Adrenal gland (tissue), 5 donors: ENCODE measurements at regions not wholly inside any gene's neighbourhood (a gene's known extent, or its start where the extent isn't known, plus 50 kb on each side); places are given as distances from the start of the nearest gene placed in this dataset.
"Not testable (repeated sequence)": the region's sequence is repeated elsewhere in the genome, so short reads cannot be mapped to it uniquely, and the experiment has no call there.

ENCODE experiments used
- POLR2A ChIP-seq, 2 donors: fragments of 450-650 bp; IDR thresholded peaks; one replicate each; pipeline ENCODE4 v1.6.1; 2017; ENCODE audit warnings: antibody characterized with exemption in 2 of 2, mild to moderate bottlenecking in 2 of 2, moderate library complexity in 1 of 2
- TF ChIP-seq, protein P1 (sequence below), 6 experiments: fragments of 450-650 bp in 4 of 6; fragments of 200-600 bp in 2 of 6; sonication (generic) in 1 of 6; IDR thresholded peaks; 1 replicate in 5 of 6; 2 replicates in 1 of 6; pipeline versions ENCODE4 v1.5.1 to v1.8.0; 2016 to 2021; ENCODE audit warnings: antibody characterized with exemption in 6 of 6, mild to moderate bottlenecking in 2 of 6, moderate library complexity in 1 of 6
- donor health status: DM: no; HTN: no; CAD: no.

DNA sequence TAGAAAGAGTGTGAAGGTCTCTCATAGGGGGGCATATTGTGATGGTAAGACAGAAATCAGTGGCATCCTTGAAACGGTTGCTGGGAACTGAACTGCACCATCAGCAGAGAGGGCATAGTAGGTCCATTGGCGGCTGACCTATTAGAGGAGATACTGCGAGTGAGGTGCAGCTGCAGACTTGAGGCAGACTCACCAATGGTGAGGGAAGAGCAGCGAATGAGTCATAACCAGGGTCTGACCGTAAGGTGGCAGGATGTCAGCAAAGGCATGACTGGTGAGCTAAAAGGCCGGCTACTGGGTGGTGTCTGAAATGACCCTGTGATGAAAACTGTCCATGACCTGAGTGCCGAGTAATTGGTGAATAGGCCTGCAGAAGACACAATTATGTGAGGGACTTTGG, 81.3 kb downstream of the TBC1D26 start:
- TF ChIP-seq, protein P1, sequence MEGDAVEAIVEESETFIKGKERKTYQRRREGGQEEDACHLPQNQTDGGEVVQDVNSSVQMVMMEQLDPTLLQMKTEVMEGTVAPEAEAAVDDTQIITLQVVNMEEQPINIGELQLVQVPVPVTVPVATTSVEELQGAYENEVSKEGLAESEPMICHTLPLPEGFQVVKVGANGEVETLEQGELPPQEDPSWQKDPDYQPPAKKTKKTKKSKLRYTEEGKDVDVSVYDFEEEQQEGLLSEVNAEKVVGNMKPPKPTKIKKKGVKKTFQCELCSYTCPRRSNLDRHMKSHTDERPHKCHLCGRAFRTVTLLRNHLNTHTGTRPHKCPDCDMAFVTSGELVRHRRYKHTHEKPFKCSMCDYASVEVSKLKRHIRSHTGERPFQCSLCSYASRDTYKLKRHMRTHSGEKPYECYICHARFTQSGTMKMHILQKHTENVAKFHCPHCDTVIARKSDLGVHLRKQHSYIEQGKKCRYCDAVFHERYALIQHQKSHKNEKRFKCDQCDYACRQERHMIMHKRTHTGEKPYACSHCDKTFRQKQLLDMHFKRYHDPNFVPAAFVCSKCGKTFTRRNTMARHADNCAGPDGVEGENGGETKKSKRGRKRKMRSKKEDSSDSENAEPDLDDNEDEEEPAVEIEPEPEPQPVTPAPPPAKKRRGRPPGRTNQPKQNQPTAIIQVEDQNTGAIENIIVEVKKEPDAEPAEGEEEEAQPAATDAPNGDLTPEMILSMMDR (IDR thresholded peaks at IDR 0.05), result not testable (repeated sequence)
- not testable (repeated sequence) for TF ChIP-seq POLR2A (IDR thresholded peaks at IDR 0.05)
